GDM1 (cell line): ENCODE measurements at regions not wholly inside any gene's neighbourhood (a gene's known extent, or its start where the extent isn't known, plus 50 kb on each side); places are given as distances from the start of the nearest gene placed in this dataset.

Source experiments
- DNase-seq: peaks from one replicate; lab custom pipeline; 2025; lab: John Stamatoyannopoulos, UW

DNA sequence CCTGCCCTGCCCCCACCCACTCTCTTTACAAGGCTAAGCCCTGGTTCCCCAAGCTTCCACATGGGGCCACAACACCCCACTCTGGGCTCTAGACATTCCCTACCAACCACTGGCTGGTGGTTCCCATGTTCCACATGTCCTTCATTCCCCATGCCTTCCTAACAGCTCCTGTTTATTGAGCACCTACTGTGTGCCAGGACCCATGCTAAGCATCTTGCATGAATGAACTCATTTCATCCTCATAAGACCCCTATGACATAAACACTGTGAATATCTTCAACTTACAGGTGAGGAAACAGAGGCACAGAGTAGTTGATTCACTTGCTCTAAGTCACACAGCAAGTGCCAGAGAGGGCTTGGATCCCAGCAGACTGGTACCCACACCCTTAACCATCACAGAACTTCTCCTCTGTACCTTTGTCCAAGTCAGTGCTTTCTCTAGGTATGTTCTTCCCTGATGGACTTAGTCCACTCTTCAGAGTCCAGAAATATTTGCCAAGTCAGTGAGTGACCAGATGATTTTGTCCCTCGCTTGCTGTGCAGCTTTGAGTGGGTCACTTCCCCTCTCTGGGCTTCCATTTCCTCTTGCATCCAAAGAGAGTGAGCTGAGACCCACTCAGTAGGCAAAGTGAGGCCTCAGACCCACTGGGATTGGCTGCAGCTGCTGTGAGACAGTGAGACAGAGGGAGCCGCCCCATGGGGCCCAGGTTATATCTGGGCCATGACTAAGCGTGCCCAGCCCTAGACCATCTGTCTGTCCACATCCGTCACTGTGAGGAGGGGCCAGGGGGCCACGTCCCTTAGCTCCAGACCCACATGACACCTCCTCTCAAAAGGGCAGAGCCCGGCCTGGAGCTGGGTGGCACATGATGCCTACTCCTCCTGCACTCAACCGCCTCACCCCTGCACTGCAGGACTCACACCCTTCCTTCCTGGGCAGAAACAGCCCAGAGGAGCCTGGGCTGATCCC lies 132.4 kb downstream of the MN1 start:
- DNase-seq = peak; percentile 100

GRCh38 chr22:27669798-27670599 lies 131.6 kb downstream of the MN1 start:
- DNase-seq = no peak

DNA sequence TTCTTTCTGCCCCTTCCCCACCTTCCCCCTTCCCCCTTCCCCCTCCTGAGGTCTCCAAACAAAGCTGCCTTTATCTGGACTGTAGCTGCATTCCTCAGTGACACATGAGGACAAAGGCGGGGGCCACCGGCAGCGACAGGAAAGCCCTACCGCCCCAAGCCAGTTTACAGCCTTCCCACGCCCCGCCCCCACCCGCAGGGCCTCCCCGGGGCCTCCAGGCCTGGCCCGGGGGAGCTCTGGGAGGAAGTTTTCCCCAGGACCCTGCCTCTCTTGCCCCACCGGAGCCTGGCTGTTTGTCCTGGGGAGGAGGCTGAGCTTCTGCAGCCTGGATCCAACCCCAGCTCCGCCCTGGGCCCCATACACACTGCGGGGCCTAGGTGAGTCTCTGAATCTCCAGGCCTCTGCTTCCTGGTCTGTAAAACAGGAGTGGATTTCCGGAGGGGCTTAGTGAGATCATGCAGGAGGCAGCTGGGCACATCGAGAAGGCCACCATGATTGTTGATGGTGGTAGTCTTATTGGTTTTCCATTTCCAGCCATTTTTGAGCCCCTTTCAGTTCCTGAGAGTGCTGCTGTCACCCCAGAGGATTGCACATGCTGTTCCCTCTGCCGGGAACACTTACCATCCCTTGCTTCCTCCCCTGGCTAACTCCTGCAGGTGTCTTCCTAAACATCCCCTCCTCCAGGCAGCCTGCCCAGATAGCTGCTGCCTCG lies 130.7 kb downstream of the MN1 start:
- peak; percentile 90 for DNase-seq

- no peak for DNase-seq
These were observed 130.1 kb downstream of the MN1 start for GRCh38 chr22:27671413-27671935.

DNA sequence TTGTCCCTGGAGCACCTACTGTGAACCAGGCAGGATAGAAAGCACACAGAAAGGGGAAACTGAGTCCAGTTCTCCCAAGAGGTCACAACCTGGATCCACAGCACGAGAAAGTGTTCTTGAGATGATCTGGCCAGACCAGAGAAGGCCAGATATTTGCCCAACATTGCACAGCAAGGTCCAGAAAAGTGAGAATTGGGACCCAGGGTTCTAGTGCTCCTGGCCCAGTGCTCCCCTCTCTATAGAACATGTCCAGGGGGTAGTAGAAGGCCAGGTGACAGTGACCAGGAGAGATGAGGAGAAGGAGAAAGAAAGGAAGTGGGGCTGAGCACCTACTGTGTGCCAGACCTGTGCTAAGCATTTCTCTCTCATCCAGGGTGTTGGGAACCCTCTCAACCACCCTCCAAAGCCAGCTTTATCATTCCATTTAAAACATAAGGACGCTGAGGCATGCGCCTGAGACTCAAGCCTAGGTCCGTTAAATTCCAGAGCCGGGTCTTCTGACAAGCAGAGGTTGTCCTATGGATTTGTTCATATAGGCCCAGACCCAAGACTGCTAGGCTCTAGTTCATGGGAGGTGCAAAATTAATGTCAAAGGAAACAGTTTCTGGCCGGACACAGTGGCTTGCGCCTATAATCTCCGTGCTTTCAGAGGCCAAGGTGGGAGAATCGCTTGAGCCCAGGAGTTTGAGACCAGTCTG lies 128.7 kb downstream of the MN1 start:
- no peak for DNase-seq

- no peak for DNase-seq
These were observed 127.7 kb downstream of the MN1 start for GRCh38 chr22:27673839-27674238.

DNA sequence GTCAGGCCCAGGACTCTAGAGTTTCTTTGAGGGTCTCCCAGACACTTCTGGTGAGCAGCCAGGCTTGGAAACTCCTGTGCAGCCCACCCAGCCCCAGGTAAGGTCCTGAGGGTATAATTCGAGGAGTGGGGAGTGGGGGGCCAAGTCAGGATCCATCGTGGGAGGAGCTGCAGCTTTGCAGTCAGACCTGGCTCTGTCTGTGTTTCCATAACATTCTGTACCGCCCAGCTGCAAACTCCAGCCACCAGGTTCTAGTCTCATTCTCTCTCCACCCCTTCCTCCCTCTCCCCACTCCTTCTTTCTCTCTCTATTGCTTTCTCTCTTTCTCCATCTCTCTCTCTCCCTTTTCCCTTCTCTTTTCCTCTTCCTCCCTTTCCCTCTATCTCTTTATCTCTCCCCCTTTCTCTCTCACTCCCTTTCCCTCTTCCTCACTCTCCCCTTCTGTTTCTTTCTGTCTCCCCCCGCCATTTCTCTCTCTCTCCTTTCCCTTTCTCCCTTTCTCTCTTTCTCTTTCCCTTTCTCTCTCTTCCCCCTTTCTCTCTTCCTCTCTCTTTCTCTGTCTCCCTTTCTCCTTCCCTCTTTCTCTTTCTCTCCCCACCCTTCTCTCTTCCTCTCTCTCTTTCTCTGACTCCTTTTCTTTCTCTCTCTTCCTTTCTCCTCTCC lies 127.2 kb downstream of the MN1 start:
- no peak for DNase-seq

DNA sequence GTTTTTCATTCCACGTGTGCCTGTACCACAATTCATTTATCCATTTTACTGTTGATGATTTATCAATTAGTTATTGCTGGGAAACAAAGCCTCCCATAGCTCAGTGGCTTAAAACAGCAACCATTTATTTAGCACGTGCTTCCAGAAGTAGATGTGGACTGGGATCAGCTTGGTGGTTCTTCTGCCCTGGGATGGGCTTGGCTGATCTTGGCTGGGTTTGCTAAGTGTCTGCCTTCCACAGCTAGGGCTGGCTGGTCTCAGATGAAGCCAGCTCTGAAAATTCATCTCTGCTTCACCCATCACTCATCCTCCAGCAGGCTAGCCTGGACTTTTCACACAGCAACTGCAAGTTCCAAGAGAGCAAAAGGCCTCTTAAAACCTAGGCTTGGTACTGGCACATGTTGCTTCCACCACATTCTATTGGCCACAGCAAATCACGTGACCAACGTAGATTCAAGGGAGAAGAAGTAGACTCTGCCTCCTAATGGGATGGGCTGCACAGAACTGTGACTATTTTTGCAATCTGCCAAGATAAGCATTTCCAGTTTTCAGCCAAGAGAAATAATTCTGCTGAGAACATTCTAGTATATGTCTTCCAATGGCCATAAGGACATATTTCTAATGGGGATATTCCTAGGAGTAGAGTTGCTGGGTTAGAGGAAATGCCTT lies 124.9 kb downstream of the MN1 start:
- no peak for DNase-seq

DNA sequence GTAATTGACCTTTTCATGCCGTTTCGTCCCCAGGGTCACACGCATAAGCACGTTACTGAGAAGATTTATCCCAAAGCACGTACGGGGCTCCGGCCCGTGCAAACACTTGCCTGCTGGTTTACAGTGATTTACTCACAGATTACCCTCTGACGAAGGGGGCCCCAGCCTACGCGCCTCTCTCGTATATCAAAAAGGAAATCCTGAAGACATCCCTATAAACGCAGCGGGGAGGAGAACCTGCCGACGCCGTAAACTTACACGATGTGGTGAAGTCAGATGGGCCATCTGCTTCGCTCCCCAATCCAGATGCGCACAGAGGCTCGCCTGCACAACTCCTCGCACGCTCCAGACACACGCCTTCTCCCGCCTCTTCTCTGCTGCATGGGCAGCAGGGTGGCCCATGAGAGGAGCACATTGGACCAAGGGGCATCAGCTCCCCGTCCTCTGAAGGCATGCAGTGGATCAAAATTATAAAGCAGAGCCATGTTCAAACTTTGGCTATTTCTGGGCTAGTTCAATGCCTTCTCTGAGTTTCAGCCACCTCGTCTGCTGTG lies 123.6 kb downstream of the MN1 start:
- DNase-seq = no peak

DNA sequence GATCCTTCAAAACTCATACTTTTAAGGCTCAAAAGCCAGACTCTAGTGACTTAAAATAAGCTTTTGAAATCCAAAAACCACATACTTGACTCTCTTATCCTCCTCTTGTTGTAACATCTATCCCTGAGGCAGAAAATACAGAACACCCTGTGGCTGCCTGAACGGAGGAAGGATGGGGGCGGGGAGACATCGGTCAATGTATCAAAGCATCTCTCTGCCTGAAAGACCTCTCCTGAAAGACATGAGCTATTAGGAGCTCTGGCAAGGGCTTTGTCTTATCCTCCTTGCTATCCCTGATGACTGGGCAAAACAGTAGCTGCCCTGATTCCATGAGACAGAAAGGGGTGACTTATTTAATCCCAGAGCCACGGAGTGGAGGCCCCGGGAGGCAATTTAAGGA lies 122.4 kb downstream of the MN1 start:
- no peak for DNase-seq

DNA sequence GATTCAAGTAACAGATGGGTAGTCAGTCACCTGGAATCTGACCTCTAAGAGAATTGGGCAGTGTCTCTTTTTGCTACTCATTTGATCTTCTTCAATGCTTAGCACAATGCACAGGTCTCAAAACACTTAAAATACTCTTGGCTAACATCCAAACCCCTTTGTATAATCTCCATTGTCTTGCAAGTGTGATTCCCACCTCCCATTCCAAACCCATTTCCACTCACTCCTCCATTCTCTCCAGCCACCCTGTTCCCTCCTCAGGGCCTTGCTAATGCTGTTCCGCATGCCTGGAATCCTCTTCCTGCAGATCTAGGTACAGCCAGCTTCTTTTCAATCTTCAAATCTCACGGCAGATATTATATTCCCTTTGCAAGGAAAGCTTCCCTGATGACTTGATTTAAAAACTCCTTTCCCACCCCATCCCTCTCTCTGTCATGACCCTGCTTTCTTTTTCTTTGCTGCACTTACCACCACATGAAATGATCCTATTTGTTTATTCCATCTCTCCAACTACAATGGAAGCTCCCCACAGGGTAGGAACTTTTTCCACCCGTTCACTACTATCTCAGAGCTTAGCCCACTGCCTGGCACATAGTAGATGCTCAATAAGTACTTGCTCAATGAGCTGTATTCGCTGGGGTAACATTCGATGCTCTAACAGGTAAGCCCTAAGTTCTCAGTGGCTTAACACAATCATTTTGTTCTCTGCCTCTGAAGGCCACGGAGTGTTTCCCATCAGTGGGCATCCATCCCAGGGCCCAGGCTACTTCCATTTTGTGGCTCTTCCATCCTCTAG lies 121.7 kb downstream of the MN1 start:
- no peak for DNase-seq

- DNase-seq = no peak
These were observed 120.9 kb downstream of the MN1 start for GRCh38 chr22:27680636-27681035.

DNA sequence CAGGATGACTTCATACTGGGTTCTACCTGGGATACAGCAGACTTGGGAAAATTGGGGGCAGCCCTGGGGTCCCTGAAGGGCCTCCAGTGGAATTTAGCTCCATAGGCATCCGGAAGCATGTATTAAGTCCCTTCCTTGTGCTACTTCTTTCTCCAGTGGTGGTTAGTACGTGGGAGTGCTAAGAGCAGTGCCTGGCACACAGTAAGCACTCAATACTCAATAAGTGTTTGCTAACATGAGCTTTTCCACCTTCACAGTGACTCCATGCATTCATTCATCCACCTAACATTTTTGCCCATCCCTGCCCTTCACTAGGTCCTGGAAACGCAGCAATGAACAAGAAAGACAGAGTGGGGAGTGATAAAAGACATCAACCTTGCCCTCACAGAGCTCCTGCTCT lies 120.5 kb downstream of the MN1 start:
- DNase-seq = no peak

DNA sequence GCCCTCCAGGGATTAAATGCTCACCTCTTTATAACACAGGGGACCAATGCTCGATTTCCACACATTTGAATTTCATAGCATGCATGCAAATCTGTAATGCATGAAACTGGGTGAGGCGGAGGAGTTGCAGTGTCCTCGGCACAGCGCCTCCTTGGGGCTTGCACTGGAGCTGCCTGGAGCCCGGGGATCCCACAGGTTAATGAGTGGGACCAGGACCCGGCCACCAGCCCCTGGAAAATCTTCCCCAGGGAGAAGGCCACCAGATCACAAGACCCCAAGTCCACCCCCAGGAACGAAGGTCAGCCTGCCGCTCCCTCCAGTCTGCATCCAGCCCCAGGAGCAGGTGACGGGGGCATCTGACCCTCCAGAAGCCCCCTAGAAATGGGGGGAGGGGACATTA lies 119.1 kb downstream of the MN1 start:
- no peak for DNase-seq

- no peak for DNase-seq
These were observed 116.7 kb downstream of the MN1 start for GRCh38 chr22:27684901-27685300.

- DNase-seq = no peak
These were observed 116.0 kb downstream of the MN1 start for GRCh38 chr22:27685515-27685914.

DNA sequence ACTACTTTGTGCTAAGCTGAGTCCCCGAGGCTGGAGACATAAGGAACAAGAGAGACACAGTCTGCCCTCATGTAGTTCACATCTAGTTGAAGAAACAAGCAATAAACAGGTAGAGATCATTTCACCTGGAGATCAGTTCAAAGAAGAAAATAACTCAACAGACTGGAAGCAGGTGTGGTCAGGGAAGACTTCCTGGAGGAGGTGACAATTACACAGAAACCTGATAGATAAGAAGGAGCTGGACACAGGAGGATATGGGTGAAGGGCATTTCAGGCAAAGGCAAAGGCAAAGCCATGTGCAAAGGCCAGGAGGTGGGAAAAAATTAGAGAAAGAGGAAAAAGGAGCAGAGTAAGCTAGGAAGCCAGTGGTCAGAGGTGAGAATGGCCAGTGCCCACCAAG lies 115.6 kb downstream of the MN1 start:
- no peak for DNase-seq

DNA sequence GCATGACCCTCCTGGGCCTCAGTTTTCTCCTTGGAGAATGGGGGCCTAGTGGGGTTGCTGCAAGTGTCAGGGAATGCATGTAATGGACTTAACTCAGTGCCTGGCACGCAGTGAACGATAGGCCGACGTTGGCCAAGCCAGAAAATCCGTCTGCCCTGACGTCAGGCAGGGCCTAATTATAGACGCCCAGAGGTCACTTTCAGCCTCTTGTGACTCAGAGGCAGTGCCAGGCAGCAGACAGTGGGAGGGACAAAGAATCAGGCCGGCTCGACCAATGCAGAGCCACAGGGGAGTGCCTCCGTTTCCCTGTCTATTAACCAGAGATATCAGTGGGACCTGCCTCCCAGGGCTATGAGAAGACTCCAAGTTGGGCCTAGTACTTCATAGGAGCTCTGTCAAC lies 115.0 kb downstream of the MN1 start:
- DNase-seq = no peak

GRCh38 chr22:27687984-27688545 lies 113.5 kb downstream of the MN1 start:
- no peak for DNase-seq
